Right renal cortex interstitium (tissue), 3 donors: ENCODE measurements at regions not wholly inside any gene's neighbourhood (a gene's known extent, or its start where the extent isn't known, plus 50 kb on each side); places are given as distances from the start of the nearest gene placed in this dataset.

Experiments
- DNase-seq, 3 donors: peaks; one replicate each; pipeline ENCODE4 v3.0.0-alpha.2; 2013; ENCODE audit warnings: low read depth in 3 of 3, low spot score in 2 of 3

DNA sequence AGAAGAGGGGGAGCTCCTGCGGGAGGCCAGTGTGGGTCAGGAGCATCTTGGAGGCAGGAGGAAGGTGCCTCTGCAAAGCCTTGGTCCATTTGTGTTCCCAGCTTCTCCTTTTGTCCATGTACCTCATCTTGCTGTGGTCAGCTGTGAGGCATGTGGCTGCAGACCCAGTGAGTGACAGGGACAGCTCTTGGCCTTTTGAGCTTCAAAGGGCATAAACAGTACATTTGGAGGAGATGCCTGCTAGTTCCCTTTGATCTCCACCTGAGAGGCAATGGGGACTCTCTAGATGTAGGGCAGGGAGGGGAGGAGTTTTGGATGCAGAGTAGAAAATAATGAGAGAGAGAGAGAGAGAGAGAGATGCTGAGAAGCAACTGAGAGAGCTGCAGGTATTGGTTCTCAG, 270.0 kb downstream of the TLE3 start:
- DNase-seq = no peak

DNA sequence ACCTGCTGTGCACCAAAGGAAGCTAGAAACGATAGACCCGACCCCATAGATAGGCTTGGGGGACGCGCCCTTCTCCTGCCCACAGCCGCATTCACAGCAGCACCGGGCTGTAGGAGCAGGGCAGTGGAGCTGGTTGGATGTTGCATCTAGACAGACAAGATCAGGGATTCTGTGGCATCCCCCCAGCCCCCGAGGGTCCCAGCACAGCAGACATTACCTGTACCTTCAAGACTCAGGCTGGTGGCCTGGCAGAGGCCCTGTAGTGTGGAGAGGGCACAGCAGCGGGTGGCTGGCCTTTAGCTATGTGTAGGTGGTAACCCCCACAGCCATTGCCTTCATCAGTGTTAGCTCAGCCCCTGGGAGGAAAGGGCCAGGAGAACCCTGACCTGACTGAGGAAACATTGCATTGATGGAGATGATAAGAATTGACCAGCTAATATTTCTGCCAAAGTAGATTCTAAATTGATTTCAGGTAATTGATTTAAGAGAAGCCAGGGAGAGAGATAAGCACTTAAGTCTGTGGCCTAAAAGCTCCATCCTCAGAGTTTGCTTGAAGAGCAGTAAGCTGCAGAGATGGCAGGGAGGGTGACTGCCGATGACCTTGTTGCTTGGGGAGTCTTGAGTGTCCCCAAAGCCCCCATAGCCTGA, 269.4 kb downstream of the TLE3 start:
- DNase-seq = no peak

DNA sequence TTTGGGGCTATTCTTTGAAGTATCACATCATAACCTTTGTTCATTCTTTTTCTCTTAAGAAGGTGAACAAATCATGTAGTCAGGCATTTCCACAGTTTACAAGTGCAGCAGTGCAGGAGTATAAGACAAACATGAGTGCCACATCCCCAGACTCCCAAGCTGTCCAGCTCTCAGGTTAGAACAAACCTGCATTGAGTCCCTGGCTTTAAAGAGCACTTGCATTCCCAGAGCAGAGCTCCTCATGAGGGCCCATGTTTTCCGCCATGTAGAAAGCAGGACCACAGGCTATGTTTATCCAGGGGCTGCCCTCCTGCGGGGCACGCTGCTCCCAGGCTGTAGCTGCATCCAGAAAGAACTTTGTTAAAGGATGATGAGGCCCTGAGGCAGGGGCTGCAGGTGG, 267.7 kb downstream of the TLE3 start:
- DNase-seq = no peak

DNA sequence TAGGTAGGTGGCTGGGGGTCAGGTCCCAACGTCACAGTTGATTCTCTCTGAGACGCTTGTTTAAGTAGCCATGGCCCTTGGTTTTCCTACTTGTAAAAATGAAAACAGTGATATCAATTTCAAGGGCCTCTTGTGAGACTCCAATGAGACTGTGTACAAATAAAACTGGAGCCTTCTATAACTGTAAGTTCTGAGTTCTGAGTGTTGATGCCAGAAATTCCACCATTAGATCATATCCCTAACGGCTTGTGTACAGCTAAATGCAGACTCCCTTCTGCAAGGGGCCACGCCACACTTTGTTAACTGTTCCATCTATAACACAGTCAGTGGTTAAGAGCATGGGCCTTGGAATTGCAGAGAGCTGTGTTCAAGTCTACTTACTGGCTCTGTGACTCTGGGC, 267.3 kb downstream of the TLE3 start:
- DNase-seq = no peak

DNA sequence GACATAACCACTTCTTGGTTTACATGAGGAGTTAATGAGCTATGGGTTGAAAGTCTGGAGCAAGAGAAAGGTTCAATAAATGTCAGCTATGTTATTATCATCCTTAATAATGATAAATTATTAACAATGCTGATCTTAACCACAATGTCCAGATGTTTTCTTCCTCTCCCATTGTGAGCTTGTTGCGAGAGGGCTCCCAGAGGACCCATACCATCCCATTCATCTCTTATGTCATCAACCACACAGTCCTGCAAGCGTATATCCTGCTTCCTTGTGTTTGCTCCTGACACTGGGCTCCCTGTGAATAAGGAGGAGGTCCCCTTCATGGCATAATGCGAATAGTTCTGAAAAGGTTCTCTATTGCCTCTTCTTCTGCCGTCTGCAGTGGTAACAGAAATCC, 266.8 kb downstream of the TLE3 start:
- no peak for DNase-seq

DNA sequence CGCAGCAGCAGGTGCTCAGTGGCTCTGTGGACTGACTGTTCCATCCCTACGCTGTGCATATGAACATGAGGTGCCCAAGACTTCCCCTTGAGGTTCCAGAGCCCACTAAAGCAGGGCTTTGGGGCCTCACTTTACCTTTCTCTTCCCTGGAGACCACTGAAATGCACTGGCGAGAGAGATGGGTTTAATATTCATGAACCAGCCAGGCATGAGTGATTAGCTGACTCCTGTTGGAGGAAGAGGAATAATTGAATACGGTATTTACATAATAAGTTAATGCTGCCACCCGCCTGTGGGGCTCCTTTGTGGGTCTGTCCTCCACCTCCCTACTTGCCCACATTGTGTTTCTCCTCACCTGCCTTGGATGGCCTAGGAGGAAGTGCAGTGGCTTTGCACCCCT, 263.4 kb downstream of the TLE3 start:
- DNase-seq = no peak

DNA sequence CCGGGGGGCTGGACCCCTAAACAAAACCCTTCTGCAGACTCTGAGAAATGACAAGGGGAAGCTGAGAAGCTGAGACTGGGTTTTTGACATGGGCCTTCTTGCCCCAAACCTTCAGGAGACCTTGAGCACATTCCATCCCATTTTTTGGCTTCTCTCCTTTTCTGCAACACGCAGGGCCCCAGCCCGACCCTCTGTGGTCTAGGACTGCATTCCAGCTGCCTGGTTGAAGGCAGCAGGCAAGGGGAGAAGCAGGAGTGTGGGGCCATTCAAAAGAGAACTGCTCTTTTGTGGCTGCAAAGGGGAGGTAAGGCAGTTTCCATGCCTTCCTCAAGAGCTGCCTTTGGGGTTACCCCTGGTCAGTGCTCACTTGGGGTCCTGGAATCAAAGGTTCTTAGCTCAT, 263.0 kb downstream of the TLE3 start:
- DNase-seq = no peak

DNA sequence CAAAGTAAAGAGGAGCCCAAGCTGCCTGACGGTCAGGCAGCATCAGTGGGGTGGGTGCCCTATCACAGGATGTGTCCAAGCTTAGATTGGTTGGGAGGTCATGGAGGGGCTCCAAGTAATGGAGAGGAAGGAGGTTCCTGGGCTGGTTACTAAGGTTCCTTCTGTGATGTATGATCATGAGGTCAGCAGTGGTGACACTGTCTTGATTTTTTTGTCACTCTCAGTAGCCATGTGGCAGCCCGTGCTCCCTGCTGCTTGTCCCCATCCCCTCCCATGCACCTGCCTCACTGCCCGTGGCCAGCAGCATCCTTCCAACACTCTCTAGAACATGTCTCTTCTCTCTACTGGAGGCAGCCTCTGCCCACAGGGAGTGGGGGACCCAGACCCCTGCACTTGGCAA, 261.7 kb downstream of the TLE3 start:
- DNase-seq = no peak

DNA sequence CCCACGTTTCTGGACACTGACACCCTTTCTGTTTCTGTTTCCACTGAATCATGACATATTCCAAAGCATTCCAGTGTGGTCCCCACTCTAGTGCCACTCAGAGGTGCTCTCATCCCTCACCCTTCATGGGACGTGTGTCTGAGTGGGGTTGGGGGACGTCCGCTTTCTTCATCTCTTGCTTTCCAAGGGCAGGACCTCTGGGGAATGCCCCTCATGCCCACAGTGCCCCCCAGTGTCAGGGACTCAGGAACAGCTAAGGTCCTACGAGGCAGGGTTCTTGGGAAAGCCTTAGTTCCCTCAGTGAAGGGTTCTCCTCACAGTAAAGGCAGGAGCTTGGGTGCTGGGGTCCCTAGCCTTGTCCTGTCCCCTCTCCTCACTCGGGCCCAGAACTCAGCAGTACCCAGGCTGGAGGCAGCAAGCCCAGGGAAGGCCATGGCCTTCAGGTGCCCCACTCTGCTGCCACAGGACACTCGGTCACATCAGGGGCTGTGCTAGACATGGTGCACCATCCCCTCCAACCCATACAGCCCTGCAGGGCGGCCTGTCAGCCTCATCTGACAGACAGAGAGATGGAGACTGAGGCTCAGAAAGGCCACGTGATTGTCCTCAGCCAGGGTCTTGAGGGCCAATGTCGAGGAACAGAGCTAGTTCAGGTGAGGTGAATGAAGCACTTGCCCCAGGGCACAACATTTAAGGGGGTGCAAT, 261.0 kb downstream of the TLE3 start:
- DNase-seq = no peak

DNA sequence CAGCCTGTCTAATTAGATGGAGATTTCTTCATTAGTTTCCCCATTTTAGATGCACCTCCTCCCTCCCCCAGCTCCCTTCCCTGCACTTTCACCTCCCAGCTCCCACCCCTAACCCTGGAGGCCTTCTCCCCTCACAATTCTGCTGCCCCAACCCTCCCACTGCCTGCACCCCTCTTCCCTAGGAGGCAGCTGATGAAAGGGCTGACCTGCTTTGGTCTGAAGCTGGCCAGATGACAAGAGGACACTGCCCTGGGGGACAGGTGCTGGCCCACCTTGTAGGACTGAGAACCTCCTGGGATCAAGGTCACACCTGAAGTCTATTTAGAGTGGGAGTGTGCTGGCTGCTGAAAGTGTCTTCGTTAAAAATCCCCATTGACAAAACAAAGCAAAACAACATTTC, 259.4 kb downstream of the TLE3 start:
- no peak for DNase-seq

DNA sequence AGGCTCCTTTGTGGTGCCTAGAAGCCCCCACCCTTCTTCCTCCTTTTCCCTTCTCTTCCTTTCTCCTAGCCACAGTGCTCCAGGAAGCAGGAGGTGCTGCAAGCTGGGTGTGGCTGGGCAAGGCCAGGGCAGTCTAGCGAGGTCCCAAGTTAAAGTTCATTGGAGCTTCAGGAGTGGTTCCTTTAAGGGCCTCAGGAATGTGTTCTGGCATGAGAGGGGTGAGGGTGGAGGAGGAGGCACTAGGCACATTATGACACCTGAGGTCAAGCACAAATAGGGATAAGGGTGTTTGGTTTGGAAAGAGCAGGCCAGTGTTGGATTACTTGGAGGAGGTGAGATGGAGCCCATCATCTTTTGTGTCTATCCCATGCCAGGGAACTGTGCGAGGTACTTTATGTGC, 258.7 kb downstream of the TLE3 start:
- no peak for DNase-seq

DNA sequence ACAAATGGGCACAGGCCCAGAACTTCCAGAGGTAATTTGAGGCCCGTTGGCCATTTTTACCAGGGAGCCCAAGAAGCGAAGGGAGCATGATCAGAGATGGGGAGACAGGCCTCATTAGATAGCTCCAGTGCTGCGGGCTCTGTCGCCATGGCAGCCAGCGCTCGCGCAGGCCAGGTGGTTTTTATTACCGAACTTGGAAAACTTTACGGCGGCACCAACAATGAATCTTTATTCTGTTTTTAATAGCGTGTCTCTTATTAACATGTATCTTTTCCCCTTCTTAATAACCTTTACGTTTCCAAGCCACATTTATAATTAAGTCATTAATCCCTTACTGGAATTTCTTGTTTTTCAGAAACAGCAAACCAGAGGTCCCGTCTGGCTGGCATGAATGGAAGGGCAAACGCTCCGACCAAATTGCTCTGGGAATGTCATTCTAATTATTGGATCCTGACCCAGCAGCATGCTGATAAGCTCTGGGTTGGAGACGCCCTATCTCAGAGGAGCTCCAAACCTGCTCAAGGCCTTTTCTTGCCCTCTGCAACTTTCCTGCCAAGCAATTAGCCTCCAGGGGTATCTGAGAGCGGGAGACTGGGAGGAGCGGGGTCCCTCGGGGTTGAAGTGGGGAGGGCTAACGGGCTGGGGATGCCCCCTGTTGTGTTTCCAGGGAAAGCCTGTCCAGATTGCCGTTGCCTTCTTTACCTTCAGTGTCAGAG, 256.4 kb downstream of the TLE3 start:
- DNase-seq = no peak

DNA sequence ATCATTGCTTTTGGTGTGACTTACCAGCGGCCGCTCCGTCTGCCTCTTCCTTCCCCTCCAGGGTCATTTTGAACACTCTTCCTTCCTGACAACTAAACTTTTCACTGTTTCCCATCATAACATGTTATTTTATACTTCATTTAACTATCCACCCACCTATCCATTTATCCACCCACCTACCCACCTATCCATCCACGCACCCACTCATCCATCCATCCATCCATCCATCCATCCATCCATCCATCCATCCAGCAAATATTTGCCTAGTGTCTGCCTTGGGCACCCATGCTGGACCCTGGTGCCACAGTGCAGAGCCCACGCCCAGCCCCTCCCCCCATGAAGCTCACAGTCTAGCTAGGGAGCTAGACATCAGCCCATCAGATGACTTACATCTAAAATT, 254.9 kb downstream of the TLE3 start:
- DNase-seq = no peak

DNA sequence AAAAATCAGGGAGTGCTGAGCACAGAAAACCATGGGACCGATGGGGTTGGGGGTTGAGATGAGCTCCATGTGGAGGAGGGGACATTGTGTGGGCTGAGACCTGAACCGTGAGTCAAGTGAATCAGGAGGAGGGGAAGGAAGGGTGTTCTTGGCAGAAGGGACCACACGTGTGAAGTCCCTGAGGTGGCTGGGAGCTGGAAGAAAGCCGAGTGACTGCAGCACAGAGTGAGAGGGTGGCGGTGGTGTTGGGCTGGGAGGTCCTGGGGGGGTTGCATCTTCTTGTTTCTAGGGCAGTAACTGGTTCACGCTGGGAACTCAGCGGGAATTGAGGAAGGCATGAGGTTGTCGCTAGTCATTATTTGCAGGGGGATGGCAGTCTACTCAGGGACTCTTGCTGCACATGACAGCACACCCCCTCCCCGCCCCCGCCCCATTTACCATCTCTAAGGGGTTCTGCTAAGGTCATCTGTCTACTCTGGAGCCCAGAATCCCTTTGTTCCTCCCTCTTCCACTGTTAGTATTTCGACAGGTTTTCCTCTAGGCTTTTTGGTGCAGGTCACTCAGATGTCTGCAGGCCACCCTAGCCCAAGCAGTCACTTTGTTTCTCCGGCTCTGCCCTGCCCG, 254.3 kb downstream of the TLE3 start:
- no peak for DNase-seq

DNA sequence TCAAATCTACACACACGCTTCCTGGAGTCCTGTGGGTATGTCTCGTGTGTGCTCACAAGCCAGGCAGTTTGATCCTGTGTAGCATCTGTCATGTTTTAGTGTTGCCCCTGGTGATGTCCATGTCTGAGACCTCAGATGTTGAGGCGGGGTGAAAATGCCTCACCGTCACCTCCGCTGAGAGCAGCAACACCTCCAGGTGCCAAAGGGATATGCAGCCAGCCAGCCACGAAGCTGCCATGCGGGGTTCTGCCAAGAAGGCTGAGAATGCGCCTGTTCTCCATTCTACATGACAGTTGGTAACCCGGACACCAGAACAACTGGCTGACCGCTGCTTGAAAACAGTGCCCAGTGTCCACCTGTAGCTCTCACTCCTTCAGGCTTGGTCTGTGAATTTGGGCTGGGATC, 253.8 kb downstream of the TLE3 start:
- DNase-seq = no peak

DNA sequence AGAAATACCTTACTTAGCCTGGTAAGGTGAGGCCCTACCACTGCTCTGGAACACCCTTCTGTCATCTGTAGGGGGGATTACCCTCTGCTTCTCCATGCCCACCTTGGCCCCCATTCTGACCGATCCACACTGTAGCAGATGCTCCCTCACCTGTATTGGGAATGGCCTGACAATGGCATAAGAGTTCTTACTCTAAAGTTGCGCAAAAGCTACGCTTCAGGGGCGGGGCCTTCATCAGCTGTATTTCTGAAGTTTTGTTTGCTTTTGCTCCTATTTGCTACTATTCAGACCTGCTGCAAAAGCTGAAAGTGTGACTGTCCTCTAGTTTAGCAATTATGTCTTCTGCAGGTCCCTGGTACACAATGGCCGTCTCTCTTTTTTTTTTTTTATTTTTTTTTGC, 252.6 kb downstream of the TLE3 start:
- no peak for DNase-seq

DNA sequence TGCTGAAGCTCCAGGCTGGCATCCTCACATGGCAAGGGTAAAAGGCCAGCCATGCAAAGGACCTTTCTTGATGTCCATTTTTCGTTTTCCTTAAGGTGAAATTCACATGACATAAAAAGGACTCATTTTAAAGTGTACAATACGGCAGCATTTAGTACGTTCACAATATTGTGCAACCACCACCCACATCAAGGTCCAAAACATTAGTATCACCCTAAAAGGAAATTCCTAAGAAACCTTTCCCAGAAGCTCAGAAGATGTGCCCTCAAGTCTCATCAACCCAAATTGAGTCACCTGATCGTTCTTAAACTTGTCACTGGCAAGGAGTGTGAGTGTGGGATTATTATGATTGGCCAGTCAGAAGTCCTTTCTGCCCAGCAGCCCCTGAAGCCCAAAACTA, 250.1 kb downstream of the TLE3 start:
- DNase-seq = no peak

DNA sequence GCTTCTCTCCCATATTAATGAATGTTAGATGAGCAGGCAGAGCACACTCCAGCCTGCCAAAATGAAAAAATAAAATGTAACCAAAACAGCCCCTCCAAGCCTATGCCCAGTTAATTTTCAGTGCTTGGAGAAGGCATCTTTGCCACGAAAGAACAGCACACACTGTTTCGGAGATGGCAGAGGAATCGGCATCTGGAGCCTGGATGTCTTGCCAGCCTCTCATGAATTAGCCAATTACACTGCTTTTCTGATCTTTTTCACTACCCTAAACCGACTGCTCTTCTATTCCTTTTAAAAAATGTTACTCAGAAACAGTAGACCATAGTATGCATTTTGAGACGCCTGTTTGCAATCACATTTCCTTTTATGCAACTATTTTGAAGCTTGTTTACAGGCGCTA, 249.6 kb downstream of the TLE3 start:
- DNase-seq = no peak

DNA sequence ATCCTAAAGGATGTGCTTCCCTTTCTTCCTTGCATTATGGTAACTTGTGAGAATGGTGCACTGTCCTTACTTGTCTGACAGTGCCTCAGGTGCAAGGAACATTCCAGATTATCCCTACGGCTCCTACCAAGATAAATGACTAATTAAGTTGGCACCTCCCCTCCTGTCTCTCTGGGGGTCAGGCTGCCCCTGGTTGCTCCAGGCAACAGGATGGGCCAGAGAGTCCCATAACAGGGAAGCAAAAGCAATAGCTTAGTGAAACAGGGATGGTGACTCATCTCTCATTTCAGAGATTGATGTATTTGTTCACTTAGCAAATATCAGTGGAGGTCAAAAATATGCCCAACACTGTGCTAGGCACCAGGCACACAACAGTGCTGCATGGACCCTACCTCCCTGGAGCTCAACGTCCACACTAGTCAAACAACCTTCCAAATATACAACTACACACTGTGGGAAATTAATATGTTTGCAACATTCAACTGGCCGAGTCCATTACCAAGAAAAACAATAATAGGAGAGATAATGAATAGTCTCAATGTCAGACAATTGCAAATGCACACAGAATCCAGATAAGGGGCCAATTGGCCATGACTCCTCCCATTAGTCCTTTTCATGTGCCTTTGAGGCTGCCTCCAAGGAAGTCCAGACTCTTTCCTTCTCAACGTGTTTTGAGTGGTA, 249.0 kb downstream of the TLE3 start:
- no peak for DNase-seq

DNA sequence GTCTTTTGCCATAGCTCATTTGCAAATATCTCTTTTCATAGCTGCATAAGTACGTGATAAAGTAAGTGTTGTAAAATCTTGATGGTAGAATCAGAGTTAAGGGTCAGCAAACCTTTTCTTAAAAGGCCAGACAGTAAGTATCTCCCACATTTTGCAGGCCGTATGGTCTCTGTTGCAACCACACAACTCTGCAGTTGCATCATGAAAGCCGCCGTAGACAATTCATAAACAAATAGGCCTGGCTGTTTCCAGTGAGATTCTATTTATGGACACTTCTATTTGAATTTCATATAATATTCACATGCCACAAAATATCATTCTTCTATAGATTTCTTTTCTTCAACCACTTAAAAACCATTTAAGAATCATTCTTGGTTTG, 248.5 kb downstream of the TLE3 start:
- no peak for DNase-seq

DNA sequence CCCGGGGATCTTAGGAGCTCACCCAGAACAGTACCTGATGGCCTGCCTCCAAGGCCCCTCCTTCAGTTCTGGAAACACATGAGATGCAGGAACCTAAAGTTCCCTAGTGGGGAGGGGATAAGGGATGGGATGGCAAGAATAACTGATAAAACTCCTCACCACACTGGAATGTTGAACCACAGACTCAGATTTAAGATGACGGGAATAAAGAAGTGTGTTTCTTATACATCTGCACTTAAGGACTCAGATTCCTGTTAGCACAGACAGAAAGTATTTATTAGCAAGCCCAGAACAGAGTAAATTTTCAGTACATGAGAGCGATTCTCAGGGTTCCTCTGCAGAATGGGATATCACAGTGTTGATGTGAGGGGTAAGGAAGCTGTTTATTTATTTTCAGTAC, 245.2 kb downstream of the TLE3 start:
- DNase-seq = no peak
